H9 (cell line): ENCODE measurements at regions not wholly inside any gene's neighbourhood (a gene's known extent, or its start where the extent isn't known, plus 50 kb on each side); places are given as distances from the start of the nearest gene placed in this dataset.

Source experiments
- DNase-seq: peaks from one replicate; pipeline ENCODE4 v3.0.0-alpha.2; 2017
- H2AFZ ChIP-seq: one replicate; pipeline ENCODE4 v1.6.1; 2013; ENCODE audit warnings: mild to moderate bottlenecking, low read length, control low read depth, moderate library complexity
- H2AK5ac ChIP-seq: 2 replicates; pipeline ENCODE4 v1.6.1; 2013; ENCODE audit warnings: low read length, control low read depth, mixed read lengths; ENCODE audit not compliant: insufficient read length
- H2BK120ac ChIP-seq: one replicate; pipeline ENCODE4 v1.6.1; 2013; ENCODE audit warnings: low read depth, mild to moderate bottlenecking, low read length, control low read depth, inconsistent platforms; ENCODE audit not compliant: poor library complexity, severe bottlenecking
- H2BK12ac ChIP-seq: 2 replicates; pipeline ENCODE4 v1.6.1; 2013; ENCODE audit warnings: low read length, control low read depth, mixed read lengths, low read depth; ENCODE audit not compliant: insufficient read length
- H2BK15ac ChIP-seq: 2 replicates; pipeline ENCODE4 v1.6.1; 2013; ENCODE audit warnings: low read depth, low read length, control low read depth
- H2BK20ac ChIP-seq: one replicate; pipeline ENCODE4 v1.6.1; 2013; ENCODE audit warnings: low read depth, mild to moderate bottlenecking, low read length, control low read depth, inconsistent platforms; ENCODE audit not compliant: poor library complexity, severe bottlenecking
- H2BK5ac ChIP-seq: 2 replicates; pipeline ENCODE4 v1.6.1; 2013; ENCODE audit warnings: low read length, control low read depth, mixed read lengths; ENCODE audit not compliant: insufficient read length
- H3K14ac ChIP-seq: 2 replicates; pipeline ENCODE4 v1.6.1; 2013; ENCODE audit warnings: low read length, control low read depth; ENCODE audit not compliant: insufficient read depth
- H3K18ac ChIP-seq: 2 replicates; pipeline ENCODE4 v1.6.1; 2013; ENCODE audit warnings: low read depth, mild to moderate bottlenecking, mixed read lengths, low read length, control low read depth; ENCODE audit not compliant: insufficient read length
- H3K23ac ChIP-seq: 2 replicates; pipeline ENCODE4 v1.6.1; 2013; ENCODE audit warnings: low read length, control low read depth, mixed read lengths, low read depth; ENCODE audit not compliant: insufficient read length
- H3K23me2 ChIP-seq: 2 replicates; pipeline ENCODE4 v1.6.1; 2013; ENCODE audit warnings: low read depth, mild to moderate bottlenecking, mixed read lengths, low read length, control low read depth; ENCODE audit not compliant: insufficient read length, poor library complexity, severe bottlenecking
- H3K27ac ChIP-seq: 2 replicates; pipeline ENCODE4 v1.5.1; 2013; ENCODE audit warnings: low read length, control low read depth, mixed read lengths, low read depth; ENCODE audit not compliant: insufficient read length
- H3K27me3 ChIP-seq: 2 replicates; pipeline ENCODE4 v1.6.1; 2013; ENCODE audit warnings: low read length, control low read depth, inconsistent platforms; ENCODE audit not compliant: insufficient read depth
- H3K4ac ChIP-seq: 2 replicates; pipeline ENCODE4 v1.6.1; 2013; ENCODE audit warnings: low read depth, mild to moderate bottlenecking, control low read depth, inconsistent platforms, low read length, moderate library complexity
- H3K4me1 ChIP-seq: 2 replicates; pipeline ENCODE4 v1.6.1; 2013; ENCODE audit warnings: low read length, control low read depth, inconsistent platforms; ENCODE audit not compliant: insufficient read depth
- H3K4me2 ChIP-seq: 2 replicates; pipeline ENCODE4 v1.6.1; 2013; ENCODE audit warnings: low read length, control low read depth, mixed read lengths; ENCODE audit not compliant: insufficient read length, insufficient read depth
- H3K56ac ChIP-seq: 2 replicates; pipeline ENCODE4 v1.6.1; 2013; ENCODE audit warnings: low read depth, mild to moderate bottlenecking, mixed read lengths, low read length, control low read depth; ENCODE audit not compliant: insufficient read length
- H3K79me1 ChIP-seq: 2 replicates; pipeline ENCODE4 v1.6.1; 2013; ENCODE audit warnings: low read depth, mild to moderate bottlenecking, moderate library complexity, low read length, control low read depth, inconsistent platforms; ENCODE audit not compliant: insufficient read depth, poor library complexity, severe bottlenecking
- H3K79me2 ChIP-seq: 2 replicates; pipeline ENCODE4 v1.6.1; 2013; ENCODE audit warnings: low read length, control low read depth, inconsistent platforms; ENCODE audit not compliant: insufficient read depth
- H3K9ac ChIP-seq: 2 replicates; pipeline ENCODE4 v1.6.1; 2013; ENCODE audit warnings: low read length, control low read depth, mixed read lengths; ENCODE audit not compliant: insufficient read length; ENCODE audit errors: extremely low read depth
- H3K9me3 ChIP-seq: one replicate; pipeline ENCODE4 v1.6.1; 2013; ENCODE audit warnings: low read depth, low read length, inconsistent platforms; ENCODE audit not compliant: control insufficient read depth
- H3T11ph ChIP-seq: one replicate; pipeline ENCODE4 v1.6.1; 2013; ENCODE audit warnings: mild to moderate bottlenecking, low read length, control low read depth, inconsistent platforms
- H4K20me1 ChIP-seq: one replicate; pipeline ENCODE4 v1.6.1; 2013; ENCODE audit not compliant: control insufficient read depth, insufficient read length, insufficient read depth
- H4K5ac ChIP-seq: 2 replicates; pipeline ENCODE4 v1.6.1; 2013; ENCODE audit warnings: low read depth, mild to moderate bottlenecking, mixed read lengths, low read length, control low read depth; ENCODE audit not compliant: insufficient read length
- H4K8ac ChIP-seq: replicated peaks from 2 replicates; pipeline ENCODE4 v1.6.1; 2013; ENCODE audit warnings: low read length, control low read depth, mixed read lengths, low read depth; ENCODE audit not compliant: insufficient read length
- H4K91ac ChIP-seq: 2 replicates; pipeline ENCODE4 v1.6.1; 2013; ENCODE audit warnings: low read depth, mild to moderate bottlenecking, moderate library complexity, mixed read lengths, low read length, control low read depth; ENCODE audit not compliant: insufficient read length
- H3K27ac Mint-ChIP-seq, 3 experiments: 2 replicates in 2 of 3; 3 replicates in 1 of 3; pipeline ENCODE4 v1.8.0; 2020 to 2021; ENCODE audit warnings: mixed read lengths in 3 of 3, mild to moderate bottlenecking in 1 of 3, moderate library complexity in 1 of 3
- H3K27me3 Mint-ChIP-seq: 2 replicates; pipeline ENCODE4 v1.8.0; 2021; ENCODE audit warnings: low read depth, mild to moderate bottlenecking, moderate library complexity, mixed read lengths
- H3K36me3 Mint-ChIP-seq, 3 experiments: 2 replicates in 2 of 3; 3 replicates in 1 of 3; pipeline ENCODE4 v1.8.0; 2020 to 2021; ENCODE audit warnings: low read depth in 3 of 3, mixed read lengths in 3 of 3; ENCODE audit not compliant: insufficient read depth in 1 of 3
- H3K4me1 Mint-ChIP-seq, 2 experiments: 2 replicates each; pipeline ENCODE4 v1.8.0; 2020; ENCODE audit warnings: mixed read lengths in 2 of 2
- H3K4me3 Mint-ChIP-seq, 2 experiments: 2 replicates in 1 of 2; 3 replicates in 1 of 2; pipeline ENCODE4 v1.8.0; 2020 to 2021; ENCODE audit warnings: mild to moderate bottlenecking in 2 of 2, mixed read lengths in 2 of 2, moderate library complexity in 1 of 2
- H3K9me3 Mint-ChIP-seq, 2 experiments: 2 replicates in 1 of 2; 3 replicates in 1 of 2; pipeline ENCODE4 v1.8.0; 2020; ENCODE audit warnings: mild to moderate bottlenecking in 2 of 2, mixed read lengths in 2 of 2, moderate library complexity in 1 of 2
- CTCF ChIP-seq: fragments of 200-600 bp; sonication (generic); conservative IDR thresholded peaks from 3 replicates; pipeline ENCODE4 v1.8.0; 2021; ENCODE audit warnings: antibody characterized with exemption, mild to moderate bottlenecking
- whole genome bisulfite sequencing: extraction: QIAGEN DNeasy Blood & Tissue Kit; methylation state at CpG from one replicate; pipeline ENCODE4 v1.1.7; 2013; ENCODE audit warnings: missing lambda C conversion rate, low lambda C conversion rate, mixed read lengths; ENCODE audit not compliant: insufficient read length; ENCODE audit errors: extremely low coverage; 5-methylcytosine and 5-hydroxymethylcytosine counted together

- Histone ChIP-seq H2BK12ac (no peak overlapping the region), H3K4me1 (peaks cover 2% of the 10 kb centered on the region; the same call in 1 of the 2 replicates), H3K4ac (no peak overlapping the region), H2AK5ac (no peak overlapping the region), H3K9me3 (no peaks in the 10 kb centered on the region), H2BK120ac (no peak overlapping the region), H2BK5ac (no peak overlapping the region), H4K91ac (no peak overlapping the region), H3K9ac (no peak overlapping the region), H2BK20ac (no peak overlapping the region), H3K18ac (no peak overlapping the region), H3K79me2 (no peaks in the 10 kb centered on the region; the same call in 1 of the 2 replicates), H3K27ac (no peak overlapping the region), H3K23ac (no peak overlapping the region), H4K8ac (no peak overlapping the region), H2AFZ (no peak overlapping the region), H4K5ac (no peak overlapping the region), H3K79me1 (no peaks in the 10 kb centered on the region), H2BK15ac (no peak overlapping the region), H3K4me2 (no peak overlapping the region), H4K20me1 (no peaks in the 10 kb centered on the region), H3K14ac (no peak overlapping the region), H3T11ph (no peak overlapping the region), H3K56ac (no peak overlapping the region), H3K27me3 (no peaks in the 10 kb centered on the region), H3K23me2 (no peaks in the 10 kb centered on the region)
- no CpG with 5 or more reads among the region's 4 CpGs for WGBS
- Mint-ChIP-seq H3K4me3 (no peak overlapping the region), H3K9me3 (no peaks in the 10 kb centered on the region), H3K36me3 (peaks cover 0 to 2% (median 0%) of the 10 kb centered on the region in 3 experiments; a peak in 3 of 7 replicates), H3K27me3 (peaks cover 16% of the 10 kb centered on the region), H3K27ac (no peak overlapping the region), H3K4me1 (peaks cover 18 to 34% of the 10 kb centered on the region in 2 experiments)
- no peak for TF ChIP-seq CTCF
- DNase-seq = no peak
Observed at GRCh38 chr1:201655910-201656309, 117.0 kb downstream of the NAV1 start.
